ENCODE measurements at regions not wholly inside any gene's neighbourhood (a gene's known extent, or its start where the extent isn't known, plus 50 kb on each side); places are given as distances from the start of the nearest gene placed in this dataset.

GRCh38 chr2:22741216-22741615, 643.8 kb upstream of the KLHL29 start:
- TF ChIP-seq, protein P1, sequence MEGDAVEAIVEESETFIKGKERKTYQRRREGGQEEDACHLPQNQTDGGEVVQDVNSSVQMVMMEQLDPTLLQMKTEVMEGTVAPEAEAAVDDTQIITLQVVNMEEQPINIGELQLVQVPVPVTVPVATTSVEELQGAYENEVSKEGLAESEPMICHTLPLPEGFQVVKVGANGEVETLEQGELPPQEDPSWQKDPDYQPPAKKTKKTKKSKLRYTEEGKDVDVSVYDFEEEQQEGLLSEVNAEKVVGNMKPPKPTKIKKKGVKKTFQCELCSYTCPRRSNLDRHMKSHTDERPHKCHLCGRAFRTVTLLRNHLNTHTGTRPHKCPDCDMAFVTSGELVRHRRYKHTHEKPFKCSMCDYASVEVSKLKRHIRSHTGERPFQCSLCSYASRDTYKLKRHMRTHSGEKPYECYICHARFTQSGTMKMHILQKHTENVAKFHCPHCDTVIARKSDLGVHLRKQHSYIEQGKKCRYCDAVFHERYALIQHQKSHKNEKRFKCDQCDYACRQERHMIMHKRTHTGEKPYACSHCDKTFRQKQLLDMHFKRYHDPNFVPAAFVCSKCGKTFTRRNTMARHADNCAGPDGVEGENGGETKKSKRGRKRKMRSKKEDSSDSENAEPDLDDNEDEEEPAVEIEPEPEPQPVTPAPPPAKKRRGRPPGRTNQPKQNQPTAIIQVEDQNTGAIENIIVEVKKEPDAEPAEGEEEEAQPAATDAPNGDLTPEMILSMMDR (conservative IDR thresholded peaks at IDR 0.05; ENCODE audit: low read depth, low read length): no peak
- TF ChIP-seq MXI1 (IDR thresholded peaks at IDR 0.05; ENCODE audit: borderline replicate concordance, low read depth, low read length) (no peak), POLR2A (IDR thresholded peaks at IDR 0.05; ENCODE audit: low read depth, low read length) (no peak), CHD1 (IDR thresholded peaks at IDR 0.05; ENCODE audit: low read depth, low read length) (no peak), RAD21 (IDR thresholded peaks at IDR 0.05; ENCODE audit: low read length) (no peak), MAZ (IDR thresholded peaks at IDR 0.05; ENCODE audit: borderline replicate concordance, low read depth, low read length) (no peak), MAFK (IDR thresholded peaks at IDR 0.05; ENCODE audit: low read depth, low read length) (no peak)
- TF ChIP-seq, protein P2, sequence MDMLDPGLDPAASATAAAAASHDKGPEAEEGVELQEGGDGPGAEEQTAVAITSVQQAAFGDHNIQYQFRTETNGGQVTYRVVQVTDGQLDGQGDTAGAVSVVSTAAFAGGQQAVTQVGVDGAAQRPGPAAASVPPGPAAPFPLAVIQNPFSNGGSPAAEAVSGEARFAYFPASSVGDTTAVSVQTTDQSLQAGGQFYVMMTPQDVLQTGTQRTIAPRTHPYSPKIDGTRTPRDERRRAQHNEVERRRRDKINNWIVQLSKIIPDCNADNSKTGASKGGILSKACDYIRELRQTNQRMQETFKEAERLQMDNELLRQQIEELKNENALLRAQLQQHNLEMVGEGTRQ (IDR thresholded peaks at IDR 0.05; ENCODE audit: low read depth, low read length): no peak

Data from IMR-90 (cell line).